Vagina (tissue), 2 donors: ENCODE measurements at regions not wholly inside any gene's neighbourhood (a gene's known extent, or its start where the extent isn't known, plus 50 kb on each side); places are given as distances from the start of the nearest gene placed in this dataset.

Experiments
- CTCF ChIP-seq, 3 experiments: fragments of 450-650 bp in 2 of 3; fragments of 200-600 bp in 1 of 3; sonication (generic) in 1 of 3; IDR thresholded peaks; one replicate each; pipeline ENCODE4 v1.5.1; 2017 to 2019; ENCODE audit warnings: antibody characterized with exemption in 3 of 3, mild to moderate bottlenecking in 2 of 3, moderate library complexity in 2 of 3
- POLR2A ChIP-seq, 2 donors: fragments of 450-650 bp; IDR thresholded peaks; one replicate each; pipeline ENCODE4 v1.6.1; 2017; ENCODE audit warnings: antibody characterized with exemption in 2 of 2, mild to moderate bottlenecking in 2 of 2, moderate library complexity in 2 of 2
- POLR2AphosphoS5 ChIP-seq, 2 donors: sonication (generic); formaldehyde crosslinking; IDR thresholded peaks; one replicate each; pipeline ENCODE4 v1.9.0; 2017; ENCODE audit warnings: antibody characterized with exemption in 2 of 2, mild to moderate bottlenecking in 2 of 2, low read depth in 1 of 2; ENCODE audit not compliant: insufficient read depth in 1 of 2

DNA sequence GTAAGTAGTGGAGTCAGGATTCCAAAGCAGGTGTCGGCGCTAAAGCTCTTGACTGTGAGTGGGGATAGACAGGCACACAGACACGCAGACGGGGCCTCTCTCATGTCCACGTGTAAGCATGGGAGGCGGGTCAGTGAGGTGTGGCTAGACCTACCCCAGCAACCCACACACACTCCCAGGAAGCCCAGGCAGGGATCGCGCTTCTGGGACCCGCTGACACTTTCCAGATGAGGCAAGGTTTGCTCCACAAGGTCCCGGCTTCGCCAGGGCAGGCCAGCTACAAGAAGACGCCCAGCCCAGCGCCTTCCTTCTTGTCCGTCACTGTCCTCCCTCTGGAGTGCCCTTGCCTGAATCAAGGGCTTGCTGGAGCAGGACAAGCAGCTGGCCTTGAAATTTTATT is 213.8 kb upstream of the RPL38 start:
- TF ChIP-seq CTCF (IDR thresholded peaks at IDR 0.05) (no peak), POLR2AphosphoS5 (IDR thresholded peaks at IDR 0.05; ENCODE audit: insufficient read depth in 1 of 2, low read depth in 1 of 2) (no peak), POLR2A (IDR thresholded peaks at IDR 0.05) (no peak)
